SK-N-SH (cell line): ENCODE measurements at regions not wholly inside any gene's neighbourhood (a gene's known extent, or its start where the extent isn't known, plus 50 kb on each side); places are given as distances from the start of the nearest gene placed in this dataset.

Experiments used
- CTCF ChIA-PET: fragments of 300-600, 350-600 bp; formaldehyde crosslinking; extraction: SDS; loops from one replicate; lab custom pipeline; 2021; lab: Yijun Ruan, JAX
- POLR2A ChIA-PET: fragments of 350-600 bp; sonication (Branson Sonifier 250); formaldehyde crosslinking; extraction: SDS; loops from one replicate; lab custom pipeline; 2020; ENCODE audit warnings: antibody characterized with exemption, inconsistent platforms; lab: Yijun Ruan, JAX
- DNase-seq: peaks from one replicate; pipeline ENCODE4 v3.0.0; 2012
- H2AFZ ChIP-seq: fragments of 200-600 bp; sonication (generic); 2 replicates; pipeline ENCODE4 v1.8.1; 2016; ENCODE audit warnings: antibody characterized with exemption, mild to moderate bottlenecking, low read depth
- H3F3A ChIP-seq: fragments of 200-600 bp; sonication (generic); replicated peaks from 2 replicates; pipeline ENCODE3; 2016; ENCODE audit warnings: antibody characterized with exemption, mild to moderate bottlenecking; ENCODE audit not compliant: insufficient read depth
- H3K27ac ChIP-seq, 2 experiments: fragments of 200-500 bp in 1 of 2; fragments of 200-600 bp in 1 of 2; sonication (Bioruptor generic) in 1 of 2; sonication (generic), shearing (Covaris generic) in 1 of 2; 2 replicates each; pipeline versions ENCODE4 v1.5.1 to v1.6.1; 2014 to 2016; ENCODE audit warnings: low read depth in 2 of 2, inconsistent platforms in 1 of 2, low read length in 1 of 2, mild to moderate bottlenecking in 1 of 2, mixed read lengths in 1 of 2
- H3K27me3 ChIP-seq: fragments of 200-600 bp; sonication (generic), shearing (Covaris generic); 2 replicates; pipeline ENCODE4 v1.6.1; 2016; ENCODE audit warnings: mixed run types; ENCODE audit not compliant: insufficient read depth
- H3K36me3 ChIP-seq, 2 experiments: fragments of 200-500 bp in 1 of 2; fragments of 200-600 bp in 1 of 2; sonication (Bioruptor generic) in 1 of 2; sonication (generic) in 1 of 2; replicated peaks in 1 of 2; 2 replicates each; pipeline versions ENCODE3 to v1.5.1; 2014 to 2016; ENCODE audit warnings: low read length in 1 of 2, mild to moderate bottlenecking in 1 of 2; ENCODE audit not compliant: insufficient read depth in 2 of 2, control insufficient read depth in 1 of 2
- H3K4me1 ChIP-seq, 2 experiments: fragments of 200-500 bp in 1 of 2; fragments of 200-600 bp in 1 of 2; sonication (Bioruptor generic) in 1 of 2; sonication (generic), shearing (Covaris generic) in 1 of 2; 2 replicates each; pipeline versions ENCODE4 v1.5.1 to v1.6.1; 2014 to 2016; ENCODE audit warnings: low read depth in 1 of 2, low read length in 1 of 2, mixed run types in 1 of 2; ENCODE audit not compliant: insufficient read depth in 2 of 2, control insufficient read depth in 1 of 2
- H3K4me2 ChIP-seq: fragments of 200-600 bp; sonication (generic), shearing (Covaris generic); 2 replicates; pipeline ENCODE4 v1.6.1; 2017; ENCODE audit warnings: mixed run types
- H3K4me3 ChIP-seq, 2 experiments: fragments of 200-500 bp in 1 of 2; fragments of 200-600 bp in 1 of 2; sonication (Bioruptor generic) in 1 of 2; sonication (generic), shearing (Covaris generic) in 1 of 2; 2 replicates each; pipeline versions ENCODE4 v1.5.1 to v1.8.1; 2014 to 2016; ENCODE audit warnings: low read depth in 2 of 2, inconsistent platforms in 1 of 2, low read length in 1 of 2, mild to moderate bottlenecking in 1 of 2, mixed read lengths in 1 of 2, moderate library complexity in 1 of 2
- H3K79me2 ChIP-seq: fragments of 200-600 bp; sonication (generic); 2 replicates; pipeline ENCODE4 v1.8.1; 2017; ENCODE audit warnings: mild to moderate bottlenecking; ENCODE audit not compliant: insufficient read depth
- H3K9ac ChIP-seq: fragments of 200-600 bp; sonication (generic); 2 replicates; pipeline ENCODE4 v1.6.1; 2017; ENCODE audit warnings: mixed run types
- H3K9me2 ChIP-seq: fragments of 200-600 bp; sonication (generic); 2 replicates; pipeline ENCODE4 v1.6.1; 2017; ENCODE audit warnings: mixed run types
- H3K9me3 ChIP-seq: fragments of 200-600 bp; sonication (generic); 2 replicates; pipeline ENCODE4 v1.6.1; 2017; ENCODE audit warnings: mixed run types, mild to moderate bottlenecking, moderate library complexity
- H4K20me1 ChIP-seq: fragments of 200-600 bp; sonication (generic); 2 replicates; pipeline ENCODE4 v1.6.1; 2017; ENCODE audit warnings: mild to moderate bottlenecking, mixed run types; ENCODE audit not compliant: insufficient read depth
- CHD2 ChIP-seq: fragments of 150-350 bp; IDR thresholded peaks from 2 replicates; pipeline ENCODE4 v1.6.1; 2018; ENCODE audit warnings: low read length; ENCODE audit not compliant: partially characterized antibody
- EP300 ChIP-seq, 2 experiments: IDR thresholded peaks; 2 replicates each; pipeline versions ENCODE4 v1.4.0 to v1.6.1; 2012; ENCODE audit warnings: borderline replicate concordance in 1 of 2, low read depth in 1 of 2, low read length in 1 of 2
- FOXM1 ChIP-seq: IDR thresholded peaks from 2 replicates; pipeline ENCODE4 v1.4.0; 2012; ENCODE audit warnings: low read depth, mild to moderate bottlenecking
- GATA2 ChIP-seq: sonication (generic); formaldehyde crosslinking; IDR thresholded peaks from 2 replicates; pipeline ENCODE4 v1.5.0; 2020; ENCODE audit warnings: mild to moderate bottlenecking, missing genetic modification reagents
- JUND ChIP-seq: IDR thresholded peaks from 2 replicates; pipeline ENCODE4 v1.4.0; 2012
- MAX ChIP-seq: IDR thresholded peaks from 2 replicates; pipeline ENCODE4 v1.4.0; 2012; ENCODE audit warnings: low read depth
- MXI1 ChIP-seq: IDR thresholded peaks from 2 replicates; pipeline ENCODE4 v1.6.1; 2012; ENCODE audit warnings: mild to moderate bottlenecking, low read depth, low read length, improper control_type of control experiment
- NRF1 ChIP-seq: IDR thresholded peaks from 2 replicates; pipeline ENCODE4 v1.6.1; 2012; ENCODE audit warnings: low read depth, mild to moderate bottlenecking, low read length
- POLR2AphosphoS5 ChIP-seq: IDR thresholded peaks from 2 replicates; pipeline ENCODE4 v1.6.1; 2012; ENCODE audit warnings: low read depth, low read length
- RAD21 ChIP-seq: IDR thresholded peaks from 2 replicates; pipeline ENCODE4 v1.6.1; 2012; ENCODE audit warnings: mild to moderate bottlenecking, low read length
- RCOR1 ChIP-seq: fragments of 150-350 bp; IDR thresholded peaks from 2 replicates; pipeline ENCODE4 v1.6.1; 2017; ENCODE audit warnings: antibody characterized with exemption, low read length
- RXRA ChIP-seq: IDR thresholded peaks from 2 replicates; pipeline ENCODE4 v1.4.0; 2012; ENCODE audit warnings: low read depth, mild to moderate bottlenecking, borderline replicate concordance
- SIN3A ChIP-seq: IDR thresholded peaks from 2 replicates; pipeline ENCODE4 v1.6.1; 2012; ENCODE audit warnings: low read depth, mild to moderate bottlenecking, low read length, moderate library complexity, borderline replicate concordance
- TAF1 ChIP-seq: IDR thresholded peaks from 2 replicates; pipeline ENCODE4 v1.6.1; 2012; ENCODE audit warnings: low read depth, mild to moderate bottlenecking, low read length, moderate library complexity, borderline replicate concordance
- TEAD4 ChIP-seq: IDR thresholded peaks from 2 replicates; pipeline ENCODE4 v1.4.0; 2012; ENCODE audit warnings: mild to moderate bottlenecking, borderline replicate concordance; ENCODE audit not compliant: insufficient read depth
- USF2 ChIP-seq: fragments of 150-350 bp; IDR thresholded peaks from 2 replicates; pipeline ENCODE4 v1.6.1; 2017; ENCODE audit warnings: antibody characterized with exemption, low read length, low read depth, borderline replicate concordance
- YY1 ChIP-seq: IDR thresholded peaks from 2 replicates; pipeline ENCODE4 v1.4.0; 2012; ENCODE audit warnings: low read depth, mild to moderate bottlenecking
- WGBS: methylation state at CpG from one replicate; pipeline ENCODE4 v1.1.6; 2017; ENCODE audit warnings: low lambda C conversion rate; 5-methylcytosine and 5-hydroxymethylcytosine counted together
- TF ChIP-seq, protein P1 (sequence below): fragments of 150-350 bp; IDR thresholded peaks from 2 replicates; pipeline ENCODE4 v1.6.1; 2016; ENCODE audit warnings: mild to moderate bottlenecking, low read depth, low read length
- TF ChIP-seq, protein P2 (sequence below): IDR thresholded peaks from 2 replicates; pipeline ENCODE4; 2012
- TF ChIP-seq, protein P3 (sequence below): IDR thresholded peaks from 2 replicates; pipeline ENCODE4 v1.6.1; 2012; ENCODE audit warnings: mild to moderate bottlenecking, low read depth, low read length, moderate library complexity

- Histone ChIP-seq H3F3A (no peaks in the 10 kb centered on the region), H3K27ac (no peak overlapping the region), H3K79me2 (no peaks in the 10 kb centered on the region), H3K4me3 (no peak overlapping the region), H3K27me3 (no peaks in the 10 kb centered on the region), H3K36me3 (no peaks in the 10 kb centered on the region), H3K4me2 (no peak overlapping the region), H3K9ac (no peak overlapping the region), H3K9me2 (no peaks in the 10 kb centered on the region), H3K9me3 (no peaks in the 10 kb centered on the region), H3K4me1 (no peaks in the 10 kb centered on the region), H4K20me1 (no peaks in the 10 kb centered on the region), H2AFZ (no peak overlapping the region)
- WGBS, result 7% methylated on average over 3 of the region's 3 CpGs
- ChIA-PET POLR2A (no interaction called here), CTCF (no interaction called here)
- DNase-seq, result no peak
- TF ChIP-seq CHD2 (no peak), MAX (no peak), POLR2AphosphoS5 (no peak), RAD21 (no peak), SIN3A (no peak), TAF1 (no peak), USF2 (no peak), EP300 (IDR thresholded peaks at IDR 0.05; ENCODE audit: borderline replicate concordance in 1 of 2, low read depth in 1 of 2, low read length in 1 of 2) (no peak), JUND (no peak), RCOR1 (no peak), YY1 (no peak), NRF1 (no peak)
Observed at GRCh38 chr5:41995193-41995592, 70.1 kb downstream of the FBXO4 start.

DNA sequence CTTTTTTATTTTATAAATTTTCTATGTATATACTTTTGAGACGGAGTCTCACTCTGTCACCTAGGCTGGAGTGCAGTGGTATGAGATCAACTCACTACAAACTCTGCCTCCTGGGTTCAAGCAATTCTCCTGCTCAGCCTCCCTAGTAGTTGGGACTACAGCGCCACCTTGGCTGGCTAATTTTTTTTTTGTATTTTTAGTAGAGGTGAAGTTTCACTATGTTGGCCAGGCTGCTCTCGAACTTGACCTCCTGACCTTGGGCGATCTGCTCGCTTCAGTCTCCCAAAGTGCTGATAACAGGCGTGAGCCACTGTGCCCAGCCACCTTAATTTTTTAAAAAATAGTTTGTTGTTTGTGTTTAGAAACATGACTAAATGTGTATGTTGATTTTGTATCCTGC, 76.6 kb downstream of the FBXO4 start:
- Histone ChIP-seq H3K9me2 (no peaks in the 10 kb centered on the region), H4K20me1 (no peaks in the 10 kb centered on the region), H3K9ac (no peak overlapping the region), H3K9me3 (no peaks in the 10 kb centered on the region), H3K27ac (no peak overlapping the region), H3K4me1 (no peaks in the 10 kb centered on the region), H3K27me3 (no peaks in the 10 kb centered on the region), H3K36me3 (no peaks in the 10 kb centered on the region), H3K4me3 (no peak overlapping the region), H3K4me2 (no peak overlapping the region), H2AFZ (no peak overlapping the region), H3K79me2 (no peaks in the 10 kb centered on the region), H3F3A (no peaks in the 10 kb centered on the region)
- DNase-seq, result no peak
- TF ChIP-seq SIN3A (no peak), GATA2 (CRISPR knock-in tag) (no peak), MXI1 (no peak), FOXM1 (no peak), POLR2AphosphoS5 (no peak), TEAD4 (no peak), USF2 (no peak), RXRA (no peak)
- TF ChIP-seq, protein P1, sequence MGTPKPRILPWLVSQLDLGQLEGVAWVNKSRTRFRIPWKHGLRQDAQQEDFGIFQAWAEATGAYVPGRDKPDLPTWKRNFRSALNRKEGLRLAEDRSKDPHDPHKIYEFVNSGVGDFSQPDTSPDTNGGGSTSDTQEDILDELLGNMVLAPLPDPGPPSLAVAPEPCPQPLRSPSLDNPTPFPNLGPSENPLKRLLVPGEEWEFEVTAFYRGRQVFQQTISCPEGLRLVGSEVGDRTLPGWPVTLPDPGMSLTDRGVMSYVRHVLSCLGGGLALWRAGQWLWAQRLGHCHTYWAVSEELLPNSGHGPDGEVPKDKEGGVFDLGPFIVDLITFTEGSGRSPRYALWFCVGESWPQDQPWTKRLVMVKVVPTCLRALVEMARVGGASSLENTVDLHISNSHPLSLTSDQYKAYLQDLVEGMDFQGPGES, result no peak
- TF ChIP-seq, protein P2, sequence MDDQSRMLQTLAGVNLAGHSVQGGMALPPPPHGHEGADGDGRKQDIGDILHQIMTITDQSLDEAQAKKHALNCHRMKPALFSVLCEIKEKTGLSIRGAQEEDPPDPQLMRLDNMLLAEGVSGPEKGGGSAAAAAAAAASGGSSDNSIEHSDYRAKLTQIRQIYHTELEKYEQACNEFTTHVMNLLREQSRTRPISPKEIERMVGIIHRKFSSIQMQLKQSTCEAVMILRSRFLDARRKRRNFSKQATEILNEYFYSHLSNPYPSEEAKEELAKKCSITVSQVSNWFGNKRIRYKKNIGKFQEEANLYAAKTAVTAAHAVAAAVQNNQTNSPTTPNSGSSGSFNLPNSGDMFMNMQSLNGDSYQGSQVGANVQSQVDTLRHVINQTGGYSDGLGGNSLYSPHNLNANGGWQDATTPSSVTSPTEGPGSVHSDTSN, result no peak
- TF ChIP-seq, protein P3, sequence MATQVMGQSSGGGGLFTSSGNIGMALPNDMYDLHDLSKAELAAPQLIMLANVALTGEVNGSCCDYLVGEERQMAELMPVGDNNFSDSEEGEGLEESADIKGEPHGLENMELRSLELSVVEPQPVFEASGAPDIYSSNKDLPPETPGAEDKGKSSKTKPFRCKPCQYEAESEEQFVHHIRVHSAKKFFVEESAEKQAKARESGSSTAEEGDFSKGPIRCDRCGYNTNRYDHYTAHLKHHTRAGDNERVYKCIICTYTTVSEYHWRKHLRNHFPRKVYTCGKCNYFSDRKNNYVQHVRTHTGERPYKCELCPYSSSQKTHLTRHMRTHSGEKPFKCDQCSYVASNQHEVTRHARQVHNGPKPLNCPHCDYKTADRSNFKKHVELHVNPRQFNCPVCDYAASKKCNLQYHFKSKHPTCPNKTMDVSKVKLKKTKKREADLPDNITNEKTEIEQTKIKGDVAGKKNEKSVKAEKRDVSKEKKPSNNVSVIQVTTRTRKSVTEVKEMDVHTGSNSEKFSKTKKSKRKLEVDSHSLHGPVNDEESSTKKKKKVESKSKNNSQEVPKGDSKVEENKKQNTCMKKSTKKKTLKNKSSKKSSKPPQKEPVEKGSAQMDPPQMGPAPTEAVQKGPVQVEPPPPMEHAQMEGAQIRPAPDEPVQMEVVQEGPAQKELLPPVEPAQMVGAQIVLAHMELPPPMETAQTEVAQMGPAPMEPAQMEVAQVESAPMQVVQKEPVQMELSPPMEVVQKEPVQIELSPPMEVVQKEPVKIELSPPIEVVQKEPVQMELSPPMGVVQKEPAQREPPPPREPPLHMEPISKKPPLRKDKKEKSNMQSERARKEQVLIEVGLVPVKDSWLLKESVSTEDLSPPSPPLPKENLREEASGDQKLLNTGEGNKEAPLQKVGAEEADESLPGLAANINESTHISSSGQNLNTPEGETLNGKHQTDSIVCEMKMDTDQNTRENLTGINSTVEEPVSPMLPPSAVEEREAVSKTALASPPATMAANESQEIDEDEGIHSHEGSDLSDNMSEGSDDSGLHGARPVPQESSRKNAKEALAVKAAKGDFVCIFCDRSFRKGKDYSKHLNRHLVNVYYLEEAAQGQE, result no peak
- 21% methylated on average over 6 of the region's 6 CpGs for WGBS
- ChIA-PET POLR2A (no interaction called here), CTCF (no interaction called here)
